NCI-H446 (cell line): ENCODE measurements at regions not wholly inside any gene's neighbourhood (a gene's known extent, or its start where the extent isn't known, plus 50 kb on each side); places are given as distances from the start of the nearest gene placed in this dataset.

Experiments used
- DNase-seq, 2 experiments: peaks; one replicate each; lab custom pipeline; 2025; lab: John Stamatoyannopoulos, UW

GRCh38 chr1:209397371-209397770 is 186.1 kb upstream of the CAMK1G start:
- no peak for DNase-seq

- no peak for DNase-seq
Measured at GRCh38 chr1:209397910-209398309, 185.6 kb upstream of the CAMK1G start.

GRCh38 chr1:209398313-209398991 is 185.1 kb upstream of the CAMK1G start:
- no peak for DNase-seq

DNA sequence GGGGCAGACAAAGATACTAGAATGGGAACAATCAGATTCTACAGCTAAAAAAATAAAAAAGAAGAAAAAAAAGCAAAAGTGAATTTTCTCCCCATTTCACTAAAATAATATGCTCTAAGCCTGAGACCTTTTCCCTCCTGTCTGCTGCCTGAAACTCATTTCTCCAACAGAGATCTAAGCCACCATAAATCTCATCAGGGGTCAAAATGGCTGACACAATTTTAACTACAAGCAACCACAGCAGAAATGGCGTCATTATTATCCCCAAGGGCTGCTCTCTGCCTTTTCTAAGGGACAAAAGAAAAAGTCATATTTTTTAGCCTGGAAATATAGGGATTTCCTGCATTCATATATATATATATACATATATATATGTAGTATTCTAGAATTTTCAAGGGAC is 183.7 kb upstream of the CAMK1G start:
- no peak for DNase-seq

DNA sequence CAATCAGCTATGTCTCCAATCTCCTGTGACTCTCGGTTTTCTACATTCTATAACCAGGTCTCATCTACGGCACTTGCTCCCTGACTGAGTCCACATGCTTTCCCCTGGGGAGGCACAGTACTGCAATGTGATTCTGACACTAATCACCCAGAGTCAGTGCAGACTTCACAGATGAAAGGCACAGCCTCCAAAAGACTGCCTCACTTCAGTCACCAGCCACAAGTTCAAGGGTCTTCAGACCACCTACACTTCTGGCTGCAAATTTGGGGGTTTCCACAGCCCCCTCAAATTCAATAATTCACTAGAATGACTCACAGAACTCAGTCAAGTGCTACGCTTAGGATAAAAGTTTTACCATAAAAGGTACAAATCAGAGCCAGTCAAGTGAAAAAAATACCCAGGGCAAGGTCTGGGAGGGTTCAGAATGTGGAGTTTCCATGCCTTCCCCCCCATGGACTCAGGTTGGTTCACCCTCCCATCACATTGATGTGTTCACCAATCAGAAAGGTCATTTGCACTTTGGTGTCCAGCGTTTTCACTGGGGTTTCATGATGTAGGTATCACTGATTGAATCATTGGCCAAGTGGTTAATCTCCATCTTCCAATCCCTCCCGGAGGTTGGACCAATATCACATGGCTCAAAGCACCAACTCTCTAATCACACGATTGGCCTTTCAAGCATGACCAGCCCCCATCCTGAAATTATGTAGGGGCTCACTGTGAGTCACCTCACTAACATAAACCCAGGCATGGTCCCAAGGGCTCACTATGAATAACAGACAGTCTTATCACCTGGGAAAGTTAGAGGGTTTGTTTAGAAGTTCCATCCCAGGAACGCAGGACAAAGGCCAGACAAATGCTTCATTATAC is 182.9 kb upstream of the CAMK1G start:
- DNase-seq = no peak

- no peak for DNase-seq
Measured at GRCh38 chr1:209402697-209403096, 180.8 kb upstream of the CAMK1G start.

DNA sequence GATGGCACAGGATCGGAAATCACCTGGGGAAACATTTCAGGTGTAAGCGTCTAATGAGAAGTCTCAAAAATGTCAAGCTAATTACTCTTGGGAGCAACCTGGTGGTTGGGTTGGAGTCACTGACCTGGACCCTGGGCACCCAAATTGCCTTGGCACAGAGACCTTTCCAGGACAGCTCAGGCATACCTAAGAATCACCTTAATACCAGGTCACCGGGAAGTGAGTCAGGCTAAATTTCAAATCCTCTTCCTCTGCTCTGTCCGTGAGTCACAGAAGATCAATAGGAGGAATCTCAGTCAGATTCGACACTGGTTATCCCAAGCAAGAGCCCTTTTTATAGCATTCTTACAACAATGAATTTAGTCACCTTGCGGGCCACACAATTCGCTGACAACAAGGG is 179.6 kb upstream of the CAMK1G start:
- DNase-seq = no peak

GRCh38 chr1:209404577-209404976 is 178.9 kb upstream of the CAMK1G start:
- DNase-seq = no peak

DNA sequence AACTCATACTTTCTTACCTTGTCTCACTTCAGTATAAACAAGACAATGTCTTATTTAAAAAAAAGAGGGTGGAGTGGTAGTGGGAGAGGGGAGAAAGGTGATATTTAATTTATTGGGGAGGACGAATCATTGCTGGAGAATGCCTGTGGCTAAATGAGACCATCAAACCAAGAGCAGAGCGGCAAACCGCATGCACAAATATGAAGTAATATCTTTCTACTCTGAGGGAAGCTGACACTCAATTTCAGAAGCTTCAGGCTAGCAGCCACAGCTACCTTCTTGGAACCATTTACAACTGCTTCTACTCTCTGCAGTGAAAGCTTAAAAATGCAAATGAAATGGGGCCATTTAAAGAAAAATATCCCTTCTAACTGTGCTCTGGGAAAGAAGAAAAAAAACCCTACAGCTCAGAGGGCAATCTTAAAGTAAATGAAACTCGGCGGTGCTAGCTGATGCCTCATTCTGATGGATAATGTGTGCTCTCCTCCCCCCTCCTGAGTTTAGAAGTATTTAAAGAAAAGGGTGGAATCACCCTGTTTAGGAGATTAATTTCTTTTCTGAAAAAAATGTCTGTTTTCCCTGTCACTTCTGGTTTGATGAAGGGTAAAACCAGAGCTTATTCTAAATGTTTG is 178.2 kb upstream of the CAMK1G start:
- no peak for DNase-seq

DNA sequence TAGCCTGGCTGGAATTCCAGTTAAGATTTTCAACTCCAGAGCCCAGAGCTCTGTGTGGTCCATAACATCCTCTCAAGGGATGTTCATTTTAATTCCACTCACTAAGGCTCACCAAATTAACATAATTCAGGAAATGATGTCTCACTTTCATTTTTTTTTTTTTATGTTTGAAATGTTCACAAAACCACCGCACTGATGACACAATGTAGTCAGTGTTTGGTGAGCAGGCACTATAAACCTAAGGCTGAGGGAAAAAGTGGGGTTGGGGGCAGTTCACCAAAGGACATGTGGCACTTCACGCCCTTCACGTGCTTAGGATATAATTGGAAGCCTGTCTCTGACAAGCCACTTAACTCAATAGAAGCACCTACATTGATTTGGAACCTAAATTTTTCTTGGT is 177.3 kb upstream of the CAMK1G start:
- DNase-seq = no peak

- DNase-seq = no peak
Measured at GRCh38 chr1:209406595-209406994, 176.9 kb upstream of the CAMK1G start.

DNA sequence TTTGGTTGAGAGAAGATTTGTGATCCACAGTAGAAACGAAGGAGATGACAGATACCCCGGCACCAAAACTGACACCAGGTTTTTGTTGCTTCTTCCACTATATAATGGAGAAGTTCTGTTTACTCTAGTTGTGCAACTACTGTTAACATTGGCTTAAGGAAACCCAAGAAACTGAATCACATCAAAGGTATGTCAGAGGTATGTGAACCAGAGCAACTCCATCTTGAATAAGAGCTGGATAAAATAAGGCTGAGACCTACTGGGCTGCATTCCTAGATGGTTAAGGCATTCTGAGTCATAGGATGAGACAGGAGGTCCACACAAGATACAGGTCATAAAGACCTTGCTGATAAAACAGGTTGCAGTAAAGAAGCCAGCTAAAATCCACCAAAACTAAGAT is 173.7 kb upstream of the CAMK1G start:
- no peak for DNase-seq

DNA sequence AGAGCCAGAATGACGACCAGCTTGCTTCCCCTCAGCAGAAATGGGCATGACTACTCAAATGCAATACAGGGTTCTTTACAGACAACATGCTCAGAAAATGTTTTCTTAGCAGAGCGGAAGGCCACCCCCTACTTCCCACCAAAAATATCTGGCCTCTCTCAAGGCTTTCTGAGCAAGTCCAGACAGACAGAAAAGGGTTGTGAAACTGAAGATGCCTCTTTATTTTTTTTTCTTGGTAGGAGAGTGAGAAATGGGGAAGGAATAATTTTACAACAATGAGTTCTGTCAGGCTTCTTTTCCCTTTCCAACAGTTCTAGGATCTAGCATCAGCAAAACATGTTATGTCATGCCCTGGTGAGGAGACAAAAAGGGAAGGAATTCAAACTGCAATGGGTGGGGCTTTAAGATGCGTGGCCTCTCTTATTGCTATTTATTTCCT is 172.0 kb upstream of the CAMK1G start:
- DNase-seq = peak; percentile 74 to 84

DNA sequence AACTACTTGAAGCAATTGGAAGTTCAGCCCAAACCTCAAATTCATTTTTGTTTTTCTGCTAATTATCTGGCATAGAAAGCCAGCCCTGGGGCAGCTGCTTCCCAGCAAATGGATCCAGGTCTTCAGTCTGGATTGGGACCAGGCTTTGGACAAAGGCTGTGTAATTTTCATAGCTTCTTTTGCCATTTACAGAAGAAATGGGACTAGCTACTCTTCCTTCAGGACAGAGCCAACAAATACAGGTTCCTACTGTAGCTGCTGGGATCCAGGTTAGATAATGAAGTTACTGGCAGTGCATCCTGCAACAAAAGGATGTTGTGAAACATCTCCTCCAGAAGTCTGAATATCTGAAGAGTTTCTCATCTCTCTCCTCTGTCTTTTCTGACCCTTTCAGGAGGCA is 171.5 kb upstream of the CAMK1G start:
- DNase-seq = peak; percentile 73 to 84

DNA sequence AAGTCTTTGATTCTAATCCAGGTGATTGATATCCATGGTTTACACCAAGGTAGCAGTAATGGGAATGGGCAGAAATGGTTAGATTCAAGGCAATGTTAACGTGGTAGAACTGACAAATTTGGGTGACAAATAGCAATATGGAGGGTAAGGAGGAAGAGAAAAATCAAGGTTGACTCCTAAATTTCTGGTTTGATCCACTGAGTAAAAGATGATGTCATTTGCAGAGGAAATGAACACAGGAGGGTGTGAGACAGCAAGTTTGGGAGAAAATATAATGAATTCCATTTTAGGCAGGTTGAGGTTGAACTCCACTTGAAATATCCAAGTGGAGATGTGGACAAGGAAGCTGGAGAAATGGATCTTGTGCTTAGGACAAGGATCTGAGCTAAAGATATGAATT is 170.9 kb upstream of the CAMK1G start:
- no peak for DNase-seq

- no peak for DNase-seq
Measured at GRCh38 chr1:209413062-209413461, 170.5 kb upstream of the CAMK1G start.

DNA sequence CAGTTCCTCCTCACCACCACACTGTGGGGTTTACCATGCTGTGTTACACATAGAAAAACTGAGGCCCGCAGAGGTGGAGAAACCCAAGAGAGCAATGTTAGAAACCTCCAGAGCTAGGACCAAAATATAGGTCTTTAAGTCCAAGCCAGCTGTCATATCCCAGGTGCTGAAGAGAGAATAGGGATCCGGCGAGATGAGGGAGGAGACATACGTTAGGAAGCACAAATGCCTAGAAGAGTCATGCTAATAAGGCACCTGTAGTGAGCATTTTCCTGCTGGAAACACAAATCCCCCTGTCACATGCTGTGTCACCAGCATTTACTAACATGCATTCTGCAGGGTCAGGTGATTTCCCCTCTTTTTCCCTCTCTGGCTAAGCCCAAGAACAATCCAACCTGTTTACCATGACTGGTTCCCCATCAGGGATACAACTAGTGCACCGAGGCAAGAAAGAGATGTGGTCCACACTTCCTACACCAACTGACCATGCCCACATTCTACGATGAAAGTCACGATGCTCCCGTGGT is 168.6 kb upstream of the CAMK1G start:
- no peak for DNase-seq

GRCh38 chr1:209416039-209416438 is 167.5 kb upstream of the CAMK1G start:
- DNase-seq = no peak

- DNase-seq = no peak
Measured at GRCh38 chr1:209416716-209417115, 166.8 kb upstream of the CAMK1G start.

GRCh38 chr1:209417761-209418160 is 165.8 kb upstream of the CAMK1G start:
- no peak for DNase-seq

DNA sequence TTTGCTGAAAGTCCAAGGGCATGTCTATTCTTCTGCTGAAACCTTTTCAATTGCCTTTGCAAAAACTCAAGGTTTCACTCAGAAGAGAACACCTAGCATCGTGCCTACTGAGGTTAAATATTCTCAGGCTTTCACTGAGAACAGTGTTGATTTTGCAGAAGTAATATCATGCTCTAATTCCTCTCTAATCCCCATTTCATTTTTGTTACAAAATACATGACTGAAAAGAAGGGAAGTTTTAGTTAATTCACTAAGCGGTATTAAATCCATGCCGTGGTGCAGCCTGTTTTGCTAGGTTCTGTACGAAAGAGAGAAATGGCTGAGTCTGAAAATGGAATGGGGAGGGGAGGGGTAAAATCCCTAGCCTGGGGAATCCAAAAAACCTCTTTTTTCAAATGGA is 163.2 kb upstream of the CAMK1G start:
- DNase-seq = no peak

DNA sequence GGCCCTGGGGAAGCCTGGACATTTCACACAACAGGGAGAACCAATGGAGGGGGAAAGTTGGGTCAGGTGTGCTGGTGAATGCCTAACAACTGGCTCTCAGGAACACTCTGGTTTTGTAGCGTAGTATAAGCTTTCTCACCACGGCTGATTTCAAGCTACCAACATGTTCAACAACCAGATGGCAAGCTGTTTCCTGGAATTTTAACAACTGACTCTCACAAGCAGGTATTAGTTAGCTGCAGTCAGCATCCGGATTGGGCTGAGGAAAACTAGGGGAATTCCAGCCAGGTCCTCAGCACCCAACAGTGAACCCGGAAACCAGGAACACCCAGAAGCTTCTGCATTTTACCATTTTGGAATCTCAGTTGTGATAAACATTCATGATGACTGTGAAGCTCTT is 162.3 kb upstream of the CAMK1G start:
- DNase-seq = no peak
